Osteocyte (in vitro differentiated cells): ENCODE measurements at regions not wholly inside any gene's neighbourhood (a gene's known extent, or its start where the extent isn't known, plus 50 kb on each side); places are given as distances from the start of the nearest gene placed in this dataset.
A peak's percentile ranks its signal among the peaks of the same experiment; 100 is the strongest.

Source experiments
- DNase-seq: peaks from one replicate; pipeline ENCODE4 v3.0.0; 2021; ENCODE audit warnings: mixed read lengths; ENCODE audit not compliant: unreplicated experiment; ENCODE audit errors: extremely low spot score
- H3K27ac Mint-ChIP-seq: one replicate; pipeline ENCODE4 v1.8.0; 2021; ENCODE audit warnings: mild to moderate bottlenecking, mixed read lengths; ENCODE audit not compliant: unreplicated experiment
- H3K27me3 Mint-ChIP-seq: one replicate; pipeline ENCODE4 v1.8.0; 2021; ENCODE audit warnings: mixed read lengths; ENCODE audit not compliant: unreplicated experiment
- H3K36me3 Mint-ChIP-seq: one replicate; pipeline ENCODE4 v1.8.0; 2021; ENCODE audit warnings: mixed read lengths; ENCODE audit not compliant: unreplicated experiment
- H3K4me1 Mint-ChIP-seq: one replicate; pipeline ENCODE4 v1.8.0; 2021; ENCODE audit warnings: mixed read lengths; ENCODE audit not compliant: unreplicated experiment
- H3K4me3 Mint-ChIP-seq: one replicate; pipeline ENCODE4 v1.8.0; 2021; ENCODE audit warnings: mild to moderate bottlenecking, moderate library complexity, mixed read lengths; ENCODE audit not compliant: unreplicated experiment
- H3K9me3 Mint-ChIP-seq: one replicate; pipeline ENCODE4 v1.8.0; 2021; ENCODE audit warnings: mixed read lengths; ENCODE audit not compliant: unreplicated experiment
- TF ChIP-seq, protein P1 (sequence below): fragments of 200-600 bp; sonication (generic); IDR thresholded peaks from 2 replicates; pipeline ENCODE4 v1.5.0; 2021; ENCODE audit warnings: antibody characterized with exemption, mild to moderate bottlenecking, moderate library complexity

DNA sequence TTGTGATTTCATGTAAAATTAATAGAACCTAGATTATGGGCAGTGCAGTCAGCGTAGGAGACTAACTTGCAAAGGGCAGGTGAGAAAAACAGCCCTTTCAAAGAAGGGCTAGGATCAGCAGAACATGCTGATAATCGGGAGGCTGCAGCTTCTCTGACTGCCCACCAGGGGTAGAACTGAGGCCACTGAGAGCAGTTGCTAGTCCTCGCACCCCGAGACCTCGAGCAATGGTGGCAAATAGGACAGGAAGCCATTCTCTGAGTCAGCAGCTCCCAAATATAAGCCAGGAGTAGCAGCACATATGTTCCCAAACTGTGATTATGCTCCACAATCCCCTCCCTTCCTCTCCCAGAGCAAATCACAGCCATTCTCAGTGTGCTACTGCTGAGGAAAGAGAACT, 186.5 kb downstream of the MSL3 start:
- Mint-ChIP-seq H3K4me3 (no peak overlapping the region), H3K9me3 (peaks cover 16% of the 10 kb centered on the region), H3K27ac (no peak overlapping the region), H3K4me1 (peaks cover 3% of the 10 kb centered on the region), H3K36me3 (no peaks in the 10 kb centered on the region), H3K27me3 (no peaks in the 10 kb centered on the region)
- no peak for DNase-seq
- TF ChIP-seq, protein P1, sequence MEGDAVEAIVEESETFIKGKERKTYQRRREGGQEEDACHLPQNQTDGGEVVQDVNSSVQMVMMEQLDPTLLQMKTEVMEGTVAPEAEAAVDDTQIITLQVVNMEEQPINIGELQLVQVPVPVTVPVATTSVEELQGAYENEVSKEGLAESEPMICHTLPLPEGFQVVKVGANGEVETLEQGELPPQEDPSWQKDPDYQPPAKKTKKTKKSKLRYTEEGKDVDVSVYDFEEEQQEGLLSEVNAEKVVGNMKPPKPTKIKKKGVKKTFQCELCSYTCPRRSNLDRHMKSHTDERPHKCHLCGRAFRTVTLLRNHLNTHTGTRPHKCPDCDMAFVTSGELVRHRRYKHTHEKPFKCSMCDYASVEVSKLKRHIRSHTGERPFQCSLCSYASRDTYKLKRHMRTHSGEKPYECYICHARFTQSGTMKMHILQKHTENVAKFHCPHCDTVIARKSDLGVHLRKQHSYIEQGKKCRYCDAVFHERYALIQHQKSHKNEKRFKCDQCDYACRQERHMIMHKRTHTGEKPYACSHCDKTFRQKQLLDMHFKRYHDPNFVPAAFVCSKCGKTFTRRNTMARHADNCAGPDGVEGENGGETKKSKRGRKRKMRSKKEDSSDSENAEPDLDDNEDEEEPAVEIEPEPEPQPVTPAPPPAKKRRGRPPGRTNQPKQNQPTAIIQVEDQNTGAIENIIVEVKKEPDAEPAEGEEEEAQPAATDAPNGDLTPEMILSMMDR: peak; percentile 54

DNA sequence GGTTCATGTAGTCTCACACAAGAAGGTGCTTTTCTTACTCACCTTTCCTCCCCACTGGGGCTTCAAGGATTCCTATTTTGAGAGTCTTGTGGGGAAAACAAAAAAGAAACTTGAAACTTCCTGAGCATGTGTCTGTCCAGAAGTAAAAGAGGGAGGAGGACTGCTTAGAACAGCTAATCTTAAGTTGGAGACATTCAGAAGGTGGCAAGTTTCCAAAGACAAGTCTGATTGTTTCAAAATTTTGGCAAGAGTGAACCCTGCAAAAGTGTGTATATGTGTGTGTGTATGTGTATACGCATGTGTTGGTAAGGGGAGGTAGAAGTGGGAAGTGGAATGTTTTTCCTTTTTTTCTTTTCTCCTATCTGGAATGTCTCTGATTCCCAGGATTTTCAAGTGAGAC, 189.0 kb upstream of the FRMPD4 start:
- no peaks in the 10 kb centered on the region for H3K36me3 Mint-ChIP-seq
- TF ChIP-seq, protein P1: no peak
- peaks cover 16% of the 10 kb centered on the region for H3K9me3 Mint-ChIP-seq
- H3K27me3 Mint-ChIP-seq: no peaks in the 10 kb centered on the region
- DNase-seq: no peak
- H3K27ac Mint-ChIP-seq: no peak overlapping the region
- H3K4me3 Mint-ChIP-seq: no peak overlapping the region
- peaks cover 23% of the 10 kb centered on the region for H3K4me1 Mint-ChIP-seq

DNA sequence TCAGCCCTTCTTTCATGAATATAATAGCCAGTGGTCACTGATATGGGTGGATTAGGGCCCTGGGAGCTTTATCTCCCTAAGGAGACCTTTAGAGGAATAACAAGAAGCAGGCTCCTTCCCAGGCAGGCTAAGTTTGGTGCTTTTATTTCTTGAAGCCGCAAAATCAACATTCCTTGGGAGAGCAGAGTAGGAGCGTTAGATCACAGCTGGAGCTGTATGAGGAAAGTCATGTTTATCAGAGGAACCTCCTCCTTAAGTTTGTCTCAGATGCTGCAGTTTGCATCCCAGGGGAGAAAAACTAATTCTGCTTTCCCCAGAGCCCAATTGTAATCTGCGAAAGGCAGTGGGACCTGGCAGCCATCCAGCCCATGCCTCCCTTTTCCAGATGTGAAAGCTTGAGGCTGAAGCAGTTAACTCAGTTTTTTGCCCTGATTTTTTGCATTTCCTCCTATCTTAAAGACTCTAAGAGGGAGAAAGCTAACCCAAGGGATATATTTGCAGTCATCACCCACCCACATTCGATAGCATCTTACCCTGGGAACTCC, 186.0 kb upstream of the FRMPD4 start:
- no peak for DNase-seq
- Mint-ChIP-seq H3K27me3 (no peaks in the 10 kb centered on the region), H3K4me1 (peaks cover 24% of the 10 kb centered on the region), H3K36me3 (no peaks in the 10 kb centered on the region), H3K4me3 (no peak overlapping the region), H3K9me3 (peaks cover 2% of the 10 kb centered on the region), H3K27ac (no peak overlapping the region)
- TF ChIP-seq, protein P1: no peak

DNA sequence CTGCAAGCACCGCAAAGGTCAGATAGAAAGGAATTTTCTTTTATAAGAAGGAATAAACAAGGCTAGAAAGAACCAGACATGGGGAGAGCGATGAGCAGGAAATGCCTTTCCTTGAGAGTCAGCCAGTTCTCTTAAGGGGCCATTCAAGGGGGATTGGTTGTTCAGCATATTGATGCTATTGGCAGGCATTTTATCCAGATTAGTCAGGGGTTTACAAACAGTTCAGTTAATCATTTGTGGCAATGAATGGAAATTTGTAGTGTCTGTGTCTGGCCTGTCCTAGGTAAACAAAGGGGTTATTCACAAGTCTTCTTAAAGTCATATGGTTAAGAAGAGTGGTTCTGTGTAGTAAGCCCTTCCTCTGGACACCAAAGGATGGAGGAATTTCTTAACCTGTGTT, 184.7 kb upstream of the FRMPD4 start:
- Mint-ChIP-seq H3K9me3 (no peaks in the 10 kb centered on the region), H3K4me1 (peaks cover 24% of the 10 kb centered on the region), H3K4me3 (no peak overlapping the region), H3K27ac (peak overlapping the region; percentile 63), H3K36me3 (no peaks in the 10 kb centered on the region), H3K27me3 (no peaks in the 10 kb centered on the region)
- DNase-seq: no peak
- TF ChIP-seq, protein P1: no peak

DNA sequence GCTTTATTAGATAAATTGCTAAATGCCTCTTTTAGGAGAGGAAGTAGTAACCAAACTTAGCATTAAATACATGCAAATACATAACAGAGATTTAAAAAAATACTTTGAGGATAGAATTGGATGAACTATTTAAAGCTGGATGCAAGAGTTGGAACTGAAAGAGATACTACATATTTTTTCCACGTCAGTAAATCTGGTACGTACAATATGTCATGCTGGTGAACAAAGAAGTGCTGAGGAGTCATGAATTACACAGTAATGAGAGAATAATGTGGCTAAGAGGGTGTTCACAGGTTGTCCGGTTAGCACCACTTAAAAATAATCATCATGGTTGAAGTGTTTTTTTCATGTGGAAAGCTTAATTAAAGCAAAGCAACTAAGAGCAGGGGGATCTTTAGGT, 184.1 kb upstream of the FRMPD4 start:
- no peak overlapping the region for H3K27ac Mint-ChIP-seq
- TF ChIP-seq, protein P1: no peak
- no peaks in the 10 kb centered on the region for H3K36me3 Mint-ChIP-seq
- H3K9me3 Mint-ChIP-seq: no peaks in the 10 kb centered on the region
- no peak overlapping the region for H3K4me3 Mint-ChIP-seq
- peaks cover 23% of the 10 kb centered on the region for H3K4me1 Mint-ChIP-seq
- no peak for DNase-seq
- H3K27me3 Mint-ChIP-seq: no peaks in the 10 kb centered on the region
